ENCODE measurements at regions not wholly inside any gene's neighbourhood (a gene's known extent, or its start where the extent isn't known, plus 50 kb on each side); places are given as distances from the start of the nearest gene placed in this dataset.

DNA sequence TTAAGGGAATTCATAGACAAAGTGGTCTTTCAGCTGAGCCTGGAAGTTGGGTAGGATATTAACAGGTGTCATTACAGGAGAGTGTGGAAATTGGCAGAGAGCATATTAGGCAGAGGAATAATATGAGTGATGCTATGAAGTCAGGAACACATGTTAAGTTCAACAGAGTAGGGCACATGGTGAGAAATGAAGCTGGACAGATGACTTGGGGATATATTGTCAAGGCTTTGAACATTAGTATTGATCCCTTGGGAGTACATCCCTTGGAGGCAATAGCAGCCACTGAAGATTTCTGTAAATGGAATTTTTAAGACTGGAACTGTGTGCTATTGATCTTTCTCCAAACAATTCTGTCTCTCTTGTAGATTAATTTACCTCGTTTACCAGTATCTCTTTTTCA lies 170.7 kb downstream of the SCG2 start:
- Mint-ChIP-seq H3K27ac (no peak overlapping the region), H3K27me3 (ENCODE audit: low read depth) (no peaks in the 10 kb centered on the region), H3K4me3 (no peak overlapping the region), H3K4me1 (no peaks in the 10 kb centered on the region), H3K36me3 (no peaks in the 10 kb centered on the region), H3K9me3 (peaks cover 7% of the 10 kb centered on the region)
- CTCF ChIA-PET, result no interaction called here
- TF ChIP-seq SP1 (CRISPR knock-in tag; conservative IDR thresholded peaks at IDR 0.05) (no peak), NR3C1 (CRISPR knock-in tag; conservative IDR thresholded peaks at IDR 0.05; ENCODE audit: low read depth) (no peak), RORB (CRISPR knock-in tag; IDR thresholded peaks at IDR 0.05) (no peak), ZNF121 (CRISPR knock-in tag; IDR thresholded peaks at IDR 0.05) (no peak), FOXJ3 (CRISPR knock-in tag; IDR thresholded peaks at IDR 0.05; ENCODE audit: borderline replicate concordance) (no peak), KAT7 (CRISPR knock-in tag; IDR thresholded peaks at IDR 0.05; ENCODE audit: borderline replicate concordance) (no peak), PRRX2 (CRISPR knock-in tag; IDR thresholded peaks at IDR 0.05) (no peak), GRHL2 (CRISPR knock-in tag; IDR thresholded peaks at IDR 0.05; ENCODE audit: insufficient replicate concordance, severe bottlenecking) (no peak), TEAD1 (CRISPR knock-in tag; IDR thresholded peaks at IDR 0.05) (no peak), NFYB (CRISPR knock-in tag; conservative IDR thresholded peaks at IDR 0.05; ENCODE audit: low read depth) (no peak), SMAD4 (CRISPR knock-in tag; IDR thresholded peaks at IDR 0.05) (no peak)
- TF ChIP-seq, protein P1, sequence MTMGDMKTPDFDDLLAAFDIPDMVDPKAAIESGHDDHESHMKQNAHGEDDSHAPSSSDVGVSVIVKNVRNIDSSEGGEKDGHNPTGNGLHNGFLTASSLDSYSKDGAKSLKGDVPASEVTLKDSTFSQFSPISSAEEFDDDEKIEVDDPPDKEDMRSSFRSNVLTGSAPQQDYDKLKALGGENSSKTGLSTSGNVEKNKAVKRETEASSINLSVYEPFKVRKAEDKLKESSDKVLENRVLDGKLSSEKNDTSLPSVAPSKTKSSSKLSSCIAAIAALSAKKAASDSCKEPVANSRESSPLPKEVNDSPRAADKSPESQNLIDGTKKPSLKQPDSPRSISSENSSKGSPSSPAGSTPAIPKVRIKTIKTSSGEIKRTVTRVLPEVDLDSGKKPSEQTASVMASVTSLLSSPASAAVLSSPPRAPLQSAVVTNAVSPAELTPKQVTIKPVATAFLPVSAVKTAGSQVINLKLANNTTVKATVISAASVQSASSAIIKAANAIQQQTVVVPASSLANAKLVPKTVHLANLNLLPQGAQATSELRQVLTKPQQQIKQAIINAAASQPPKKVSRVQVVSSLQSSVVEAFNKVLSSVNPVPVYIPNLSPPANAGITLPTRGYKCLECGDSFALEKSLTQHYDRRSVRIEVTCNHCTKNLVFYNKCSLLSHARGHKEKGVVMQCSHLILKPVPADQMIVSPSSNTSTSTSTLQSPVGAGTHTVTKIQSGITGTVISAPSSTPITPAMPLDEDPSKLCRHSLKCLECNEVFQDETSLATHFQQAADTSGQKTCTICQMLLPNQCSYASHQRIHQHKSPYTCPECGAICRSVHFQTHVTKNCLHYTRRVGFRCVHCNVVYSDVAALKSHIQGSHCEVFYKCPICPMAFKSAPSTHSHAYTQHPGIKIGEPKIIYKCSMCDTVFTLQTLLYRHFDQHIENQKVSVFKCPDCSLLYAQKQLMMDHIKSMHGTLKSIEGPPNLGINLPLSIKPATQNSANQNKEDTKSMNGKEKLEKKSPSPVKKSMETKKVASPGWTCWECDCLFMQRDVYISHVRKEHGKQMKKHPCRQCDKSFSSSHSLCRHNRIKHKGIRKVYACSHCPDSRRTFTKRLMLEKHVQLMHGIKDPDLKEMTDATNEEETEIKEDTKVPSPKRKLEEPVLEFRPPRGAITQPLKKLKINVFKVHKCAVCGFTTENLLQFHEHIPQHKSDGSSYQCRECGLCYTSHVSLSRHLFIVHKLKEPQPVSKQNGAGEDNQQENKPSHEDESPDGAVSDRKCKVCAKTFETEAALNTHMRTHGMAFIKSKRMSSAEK (CRISPR knock-in tag; IDR thresholded peaks at IDR 0.05; ENCODE audit: borderline replicate concordance), result no peak
- TF ChIP-seq, protein P2, sequence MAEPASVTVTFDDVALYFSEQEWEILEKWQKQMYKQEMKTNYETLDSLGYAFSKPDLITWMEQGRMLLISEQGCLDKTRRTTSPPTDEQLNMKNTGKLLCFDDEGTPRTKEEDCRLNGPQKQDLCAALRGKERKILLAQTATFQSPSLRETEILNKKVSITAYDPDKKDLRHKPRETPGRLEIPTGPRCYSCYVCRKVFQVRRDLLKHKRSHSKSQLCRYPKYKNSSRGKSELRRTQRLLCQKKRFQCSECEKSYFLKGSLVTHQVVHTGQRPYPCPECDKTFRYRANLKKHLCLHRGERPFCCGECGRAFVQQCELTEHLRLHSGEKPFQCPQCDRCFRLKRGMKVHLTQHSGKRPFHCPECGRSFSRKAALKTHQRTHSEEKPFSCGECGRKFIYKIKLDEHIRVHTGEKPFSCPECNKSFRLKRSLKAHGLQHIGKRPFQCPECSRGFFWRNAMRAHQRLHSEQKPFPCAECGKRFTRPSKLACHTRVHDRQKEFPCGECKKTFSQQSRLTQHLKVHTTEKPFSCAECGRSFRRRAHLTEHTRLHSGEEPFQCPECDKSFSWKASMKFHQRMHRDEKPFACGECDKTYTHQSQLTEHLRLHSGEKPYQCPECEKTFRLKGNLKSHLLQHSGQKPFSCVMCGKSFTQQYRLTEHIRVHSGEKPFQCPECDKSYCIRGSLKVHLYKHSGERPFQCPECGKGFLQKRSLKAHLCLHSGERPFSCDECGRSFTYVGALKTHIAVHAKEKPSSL (CRISPR knock-in tag; conservative IDR thresholded peaks at IDR 0.05), result no peak
- DNase-seq (ENCODE audit: low spot score) (no peak), ATAC-seq (no peak)
- POLR2A ChIA-PET, result no interaction called here

DNA sequence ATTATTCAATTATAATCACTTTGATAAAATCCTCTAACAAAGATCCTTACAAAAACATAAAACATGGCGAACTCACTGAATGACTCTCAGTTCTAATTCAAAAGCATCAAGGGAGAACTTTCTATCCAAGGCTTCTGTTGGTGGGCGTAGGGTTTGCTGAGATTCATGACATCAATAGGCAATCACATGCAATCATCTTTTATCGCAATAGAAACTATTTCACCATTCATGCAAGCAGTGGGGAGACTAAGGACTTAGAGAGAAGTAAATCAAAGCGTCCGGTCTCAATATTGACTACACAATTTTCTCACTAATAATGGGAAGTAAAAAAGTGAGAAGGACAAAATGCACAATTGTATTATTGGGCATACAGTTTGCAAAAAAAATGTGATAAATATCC lies 168.7 kb downstream of the SCG2 start:
- no peak overlapping the region for H3K27ac Mint-ChIP-seq
- CTCF ChIA-PET, result no interaction called here
- ATAC-seq (no peak), DNase-seq (ENCODE audit: low spot score) (no peak)
- H3K4me1 Mint-ChIP-seq, result no peaks in the 10 kb centered on the region
- H3K9me3 Mint-ChIP-seq, result no peaks in the 10 kb centered on the region
- TF ChIP-seq OVOL2 (CRISPR knock-in tag; IDR thresholded peaks at IDR 0.05; ENCODE audit: borderline replicate concordance) (no peak), SMAD4 (CRISPR knock-in tag; IDR thresholded peaks at IDR 0.05) (no peak), ZNF423 (CRISPR knock-in tag; IDR thresholded peaks at IDR 0.05) (no peak), EMX1 (CRISPR knock-in tag; IDR thresholded peaks at IDR 0.05) (no peak), FOXP1 (CRISPR knock-in tag; IDR thresholded peaks at IDR 0.05; ENCODE audit: borderline replicate concordance) (no peak), NFYB (CRISPR knock-in tag; conservative IDR thresholded peaks at IDR 0.05; ENCODE audit: low read depth) (no peak)
- H3K4me3 Mint-ChIP-seq, result no peak overlapping the region
- POLR2A ChIA-PET, result no interaction called here
- no peaks in the 10 kb centered on the region for H3K27me3 Mint-ChIP-seq (ENCODE audit: low read depth)
- no peaks in the 10 kb centered on the region for H3K36me3 Mint-ChIP-seq

DNA sequence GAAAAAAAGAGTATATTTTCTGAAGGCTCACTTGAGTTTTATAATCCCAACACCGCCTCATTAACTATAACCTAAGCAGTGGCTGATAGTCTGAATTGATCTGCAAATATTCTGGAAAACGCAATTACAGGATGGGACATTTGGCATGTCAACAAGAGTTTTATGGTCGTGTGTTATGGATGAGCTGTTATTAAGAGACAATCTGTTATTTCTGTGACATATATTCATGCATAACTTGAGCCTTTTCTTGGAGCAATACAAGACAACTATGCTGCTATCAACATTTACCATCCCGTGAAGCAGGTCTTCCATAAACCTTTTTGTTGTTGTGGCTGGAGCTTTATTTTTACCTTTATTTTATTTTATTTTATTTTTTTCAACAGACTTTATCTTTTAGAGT lies 164.4 kb downstream of the SCG2 start:
- H3K36me3 Mint-ChIP-seq, result no peaks in the 10 kb centered on the region
- ChIA-PET POLR2A (no interaction called here), CTCF (interaction anchor here (1.7 kb wide), 1 partner anchor 190 kb away, joined by 3 read pairs; no protein-coding TSS in a partner anchor)
- H3K27ac Mint-ChIP-seq, result no peak overlapping the region
- H3K27me3 Mint-ChIP-seq (ENCODE audit: low read depth), result no peaks in the 10 kb centered on the region
- no peaks in the 10 kb centered on the region for H3K4me1 Mint-ChIP-seq
- no peak for ATAC-seq
- no peak overlapping the region for H3K4me3 Mint-ChIP-seq
- DNase-seq (ENCODE audit: low spot score), result no peak
- H3K9me3 Mint-ChIP-seq, result no peaks in the 10 kb centered on the region
- TF ChIP-seq FOXK1 (CRISPR knock-in tag; IDR thresholded peaks at IDR 0.05) (no peak), EMX1 (CRISPR knock-in tag; IDR thresholded peaks at IDR 0.05) (no peak)
- TF ChIP-seq, protein P3, sequence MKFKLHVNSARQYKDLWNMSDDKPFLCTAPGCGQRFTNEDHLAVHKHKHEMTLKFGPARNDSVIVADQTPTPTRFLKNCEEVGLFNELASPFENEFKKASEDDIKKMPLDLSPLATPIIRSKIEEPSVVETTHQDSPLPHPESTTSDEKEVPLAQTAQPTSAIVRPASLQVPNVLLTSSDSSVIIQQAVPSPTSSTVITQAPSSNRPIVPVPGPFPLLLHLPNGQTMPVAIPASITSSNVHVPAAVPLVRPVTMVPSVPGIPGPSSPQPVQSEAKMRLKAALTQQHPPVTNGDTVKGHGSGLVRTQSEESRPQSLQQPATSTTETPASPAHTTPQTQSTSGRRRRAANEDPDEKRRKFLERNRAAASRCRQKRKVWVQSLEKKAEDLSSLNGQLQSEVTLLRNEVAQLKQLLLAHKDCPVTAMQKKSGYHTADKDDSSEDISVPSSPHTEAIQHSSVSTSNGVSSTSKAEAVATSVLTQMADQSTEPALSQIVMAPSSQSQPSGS (CRISPR knock-in tag; IDR thresholded peaks at IDR 0.05; ENCODE audit: borderline replicate concordance, low read depth), result no peak
- TF ChIP-seq, protein P4, sequence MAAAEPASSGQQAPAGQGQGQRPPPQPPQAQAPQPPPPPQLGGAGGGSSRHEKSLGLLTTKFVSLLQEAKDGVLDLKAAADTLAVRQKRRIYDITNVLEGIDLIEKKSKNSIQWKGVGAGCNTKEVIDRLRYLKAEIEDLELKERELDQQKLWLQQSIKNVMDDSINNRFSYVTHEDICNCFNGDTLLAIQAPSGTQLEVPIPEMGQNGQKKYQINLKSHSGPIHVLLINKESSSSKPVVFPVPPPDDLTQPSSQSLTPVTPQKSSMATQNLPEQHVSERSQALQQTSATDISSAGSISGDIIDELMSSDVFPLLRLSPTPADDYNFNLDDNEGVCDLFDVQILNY (CRISPR knock-in tag; IDR thresholded peaks at IDR 0.05), result no peak
- TF ChIP-seq, protein P5, sequence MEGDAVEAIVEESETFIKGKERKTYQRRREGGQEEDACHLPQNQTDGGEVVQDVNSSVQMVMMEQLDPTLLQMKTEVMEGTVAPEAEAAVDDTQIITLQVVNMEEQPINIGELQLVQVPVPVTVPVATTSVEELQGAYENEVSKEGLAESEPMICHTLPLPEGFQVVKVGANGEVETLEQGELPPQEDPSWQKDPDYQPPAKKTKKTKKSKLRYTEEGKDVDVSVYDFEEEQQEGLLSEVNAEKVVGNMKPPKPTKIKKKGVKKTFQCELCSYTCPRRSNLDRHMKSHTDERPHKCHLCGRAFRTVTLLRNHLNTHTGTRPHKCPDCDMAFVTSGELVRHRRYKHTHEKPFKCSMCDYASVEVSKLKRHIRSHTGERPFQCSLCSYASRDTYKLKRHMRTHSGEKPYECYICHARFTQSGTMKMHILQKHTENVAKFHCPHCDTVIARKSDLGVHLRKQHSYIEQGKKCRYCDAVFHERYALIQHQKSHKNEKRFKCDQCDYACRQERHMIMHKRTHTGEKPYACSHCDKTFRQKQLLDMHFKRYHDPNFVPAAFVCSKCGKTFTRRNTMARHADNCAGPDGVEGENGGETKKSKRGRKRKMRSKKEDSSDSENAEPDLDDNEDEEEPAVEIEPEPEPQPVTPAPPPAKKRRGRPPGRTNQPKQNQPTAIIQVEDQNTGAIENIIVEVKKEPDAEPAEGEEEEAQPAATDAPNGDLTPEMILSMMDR (IDR thresholded peaks at IDR 0.05), result no peak
